Hepatocyte (in vitro differentiated cells): ENCODE measurements at regions not wholly inside any gene's neighbourhood (a gene's known extent, or its start where the extent isn't known, plus 50 kb on each side); places are given as distances from the start of the nearest gene placed in this dataset.

Source experiments
- DNase-seq: peaks from one replicate; pipeline ENCODE4 v3.0.0-alpha.2; 2016; ENCODE audit warnings: low spot score
- H2AFZ ChIP-seq: fragments of 200-600 bp; sonication (generic); 2 replicates; pipeline ENCODE4 v1.6.0; 2016; ENCODE audit warnings: antibody characterized with exemption, mild to moderate bottlenecking
- H3K27ac ChIP-seq: fragments of 200-600 bp; sonication (generic); 2 replicates; pipeline ENCODE4 v1.5.1; 2016; ENCODE audit warnings: mild to moderate bottlenecking
- H3K27me3 ChIP-seq: fragments of 200-600 bp; sonication (generic); 2 replicates; pipeline ENCODE4 v1.6.1; 2016
- H3K36me3 ChIP-seq: fragments of 200-600 bp; sonication (generic); replicated peaks from 2 replicates; pipeline ENCODE4 v1.5.1; 2016; ENCODE audit warnings: low read depth; ENCODE audit not compliant: insufficient read depth
- H3K4me1 ChIP-seq: fragments of 200-600 bp; sonication (generic); 2 replicates; pipeline ENCODE4 v1.5.1; 2016; ENCODE audit warnings: mild to moderate bottlenecking, moderate library complexity; ENCODE audit not compliant: insufficient read depth
- H3K4me2 ChIP-seq: fragments of 200-600 bp; sonication (generic); 2 replicates; pipeline ENCODE4 v1.6.0; 2016
- H3K4me3 ChIP-seq: fragments of 200-600 bp; sonication (generic); 2 replicates; pipeline ENCODE4 v1.5.1; 2016; ENCODE audit warnings: mild to moderate bottlenecking
- H3K79me2 ChIP-seq: fragments of 200-600 bp; sonication (generic); 2 replicates; pipeline ENCODE4 v1.6.0; 2017; ENCODE audit warnings: mild to moderate bottlenecking
- H3K9me2 ChIP-seq: fragments of 200-600 bp; sonication (generic); replicated peaks from 2 replicates; pipeline ENCODE4 v1.6.0; 2017; ENCODE audit warnings: mild to moderate bottlenecking; ENCODE audit not compliant: insufficient read depth
- H3K9me3 ChIP-seq: fragments of 200-600 bp; sonication (generic); 2 replicates; pipeline ENCODE4 v1.5.1; 2016; ENCODE audit warnings: low read depth, mild to moderate bottlenecking
- H4K20me1 ChIP-seq: fragments of 200-600 bp; sonication (generic); 2 replicates; pipeline ENCODE4 v1.6.0; 2016; ENCODE audit warnings: mild to moderate bottlenecking; ENCODE audit not compliant: insufficient read depth, poor library complexity, severe bottlenecking
- EZH2 ChIP-seq: fragments of 200-600 bp; sonication (generic); IDR thresholded peaks from 2 replicates; pipeline ENCODE4 v1.6.1; 2016; ENCODE audit warnings: antibody characterized with exemption, mild to moderate bottlenecking, borderline replicate concordance
- EZH2phosphoT487 ChIP-seq: fragments of 200-600 bp; sonication (generic); IDR thresholded peaks from one replicate; pipeline ENCODE4 v1.6.1; 2018; ENCODE audit warnings: antibody characterized with exemption, mild to moderate bottlenecking, low read depth, moderate library complexity; ENCODE audit not compliant: unreplicated experiment, severe bottlenecking
- WGBS: methylation state at CpG from one replicate; pipeline ENCODE4 v1.1.6; 2016; ENCODE audit warnings: low lambda C conversion rate; ENCODE audit errors: missing lambda C conversion rate; 5-methylcytosine and 5-hydroxymethylcytosine counted together
- TF ChIP-seq, protein P1 (sequence below): fragments of 200-600 bp; sonication (generic); IDR thresholded peaks from 2 replicates; pipeline ENCODE4 v1.5.1; 2016; ENCODE audit warnings: antibody characterized with exemption, mild to moderate bottlenecking; ENCODE audit not compliant: poor library complexity

DNA sequence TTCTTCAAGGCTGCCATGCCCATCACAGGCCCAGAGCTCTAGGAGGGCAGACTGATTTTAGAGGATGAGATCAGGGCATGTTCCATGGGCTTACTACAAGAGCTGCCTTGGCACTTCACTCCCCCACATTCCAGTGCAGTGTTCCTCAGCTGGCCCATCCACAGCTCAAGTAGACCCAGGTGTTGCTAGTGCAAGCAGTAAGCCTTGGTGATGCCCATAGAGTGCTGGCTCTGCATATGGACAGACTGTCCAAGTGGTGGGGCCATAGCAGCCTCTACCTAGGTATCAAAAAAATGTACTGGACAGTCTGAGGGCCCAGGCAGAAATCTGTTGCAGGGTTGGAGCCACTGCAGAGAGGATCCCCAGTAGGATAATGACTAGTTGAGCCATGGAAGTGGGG is 366.6 kb downstream of the FGF10 start:
- Histone ChIP-seq H3K9me2 (no peaks in the 10 kb centered on the region), H3K27me3 (no peaks in the 10 kb centered on the region), H3K36me3 (no peaks in the 10 kb centered on the region), H3K79me2 (no peaks in the 10 kb centered on the region), H3K27ac (no peak overlapping the region), H2AFZ (no peak overlapping the region), H4K20me1 (no peaks in the 10 kb centered on the region), H3K9me3 (no peaks in the 10 kb centered on the region), H3K4me3 (no peak overlapping the region), H3K4me1 (no peaks in the 10 kb centered on the region), H3K4me2 (no peak overlapping the region)
- no peak for TF ChIP-seq EZH2
- TF ChIP-seq, protein P1, sequence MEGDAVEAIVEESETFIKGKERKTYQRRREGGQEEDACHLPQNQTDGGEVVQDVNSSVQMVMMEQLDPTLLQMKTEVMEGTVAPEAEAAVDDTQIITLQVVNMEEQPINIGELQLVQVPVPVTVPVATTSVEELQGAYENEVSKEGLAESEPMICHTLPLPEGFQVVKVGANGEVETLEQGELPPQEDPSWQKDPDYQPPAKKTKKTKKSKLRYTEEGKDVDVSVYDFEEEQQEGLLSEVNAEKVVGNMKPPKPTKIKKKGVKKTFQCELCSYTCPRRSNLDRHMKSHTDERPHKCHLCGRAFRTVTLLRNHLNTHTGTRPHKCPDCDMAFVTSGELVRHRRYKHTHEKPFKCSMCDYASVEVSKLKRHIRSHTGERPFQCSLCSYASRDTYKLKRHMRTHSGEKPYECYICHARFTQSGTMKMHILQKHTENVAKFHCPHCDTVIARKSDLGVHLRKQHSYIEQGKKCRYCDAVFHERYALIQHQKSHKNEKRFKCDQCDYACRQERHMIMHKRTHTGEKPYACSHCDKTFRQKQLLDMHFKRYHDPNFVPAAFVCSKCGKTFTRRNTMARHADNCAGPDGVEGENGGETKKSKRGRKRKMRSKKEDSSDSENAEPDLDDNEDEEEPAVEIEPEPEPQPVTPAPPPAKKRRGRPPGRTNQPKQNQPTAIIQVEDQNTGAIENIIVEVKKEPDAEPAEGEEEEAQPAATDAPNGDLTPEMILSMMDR = no peak
- TF ChIP-seq EZH2phosphoT487 = no peak
- no peak for DNase-seq

- Histone ChIP-seq H3K27ac (no peak overlapping the region), H3K4me1 (no peaks in the 10 kb centered on the region), H3K36me3 (no peaks in the 10 kb centered on the region), H3K9me2 (no peaks in the 10 kb centered on the region), H4K20me1 (no peaks in the 10 kb centered on the region), H3K27me3 (no peaks in the 10 kb centered on the region), H3K79me2 (no peaks in the 10 kb centered on the region), H3K4me2 (no peak overlapping the region), H3K9me3 (no peaks in the 10 kb centered on the region), H3K4me3 (no peak overlapping the region), H2AFZ (no peak overlapping the region)
- no peak for DNase-seq
- 80% methylated on average over 2 of the region's 2 CpGs for WGBS
- TF ChIP-seq, protein P1 = no peak
- TF ChIP-seq EZH2 = no peak
- no peak for TF ChIP-seq EZH2phosphoT487
Observed at GRCh38 chr5:44011518-44011917, 377.7 kb downstream of the FGF10 start.

- H3K4me2 ChIP-seq = no peak overlapping the region
- no peaks in the 10 kb centered on the region for H3K9me2 ChIP-seq
- no peaks in the 10 kb centered on the region for H3K27me3 ChIP-seq
- peaks cover 22% of the 10 kb centered on the region for H3K4me1 ChIP-seq
- no peaks in the 10 kb centered on the region for H4K20me1 ChIP-seq
- H2AFZ ChIP-seq = no peak overlapping the region
- H3K4me3 ChIP-seq = no peak overlapping the region
- no peaks in the 10 kb centered on the region for H3K36me3 ChIP-seq
- TF ChIP-seq EZH2phosphoT487 (no peak), EZH2 (no peak)
- TF ChIP-seq, protein P1 = no peak
- H3K79me2 ChIP-seq = no peaks in the 10 kb centered on the region
- H3K27ac ChIP-seq = peak overlapping the region; percentile 73
- H3K9me3 ChIP-seq = no peaks in the 10 kb centered on the region
- DNase-seq = peak; percentile 55
Observed at GRCh38 chr5:44002381-44002901, 386.8 kb downstream of the FGF10 start.
